K562 (cell line): ENCODE measurements at regions not wholly inside any gene's neighbourhood (a gene's known extent, or its start where the extent isn't known, plus 50 kb on each side); places are given as distances from the start of the nearest gene placed in this dataset.

ENCODE experiments used
- BCL6 ChIP-seq: fragments of 250-450 bp; sonication (Bioruptor Pico); IDR thresholded peaks from 2 replicates; pipeline ENCODE4 v1.4.0; 2020
- BRCA1 ChIP-seq, 2 experiments: fragments of 450-650 bp in 1 of 2; sonication (generic) in 1 of 2; formaldehyde crosslinking in 1 of 2; IDR thresholded peaks; 2 replicates each; pipeline versions ENCODE4 v1.5.0 to v1.6.1; 2017 to 2020; ENCODE audit warnings: mild to moderate bottlenecking in 1 of 2, missing genetic modification reagents in 1 of 2
- FOSL1 ChIP-seq: fragments of 200-800 bp; sonication (Bioruptor generic); conservative IDR thresholded peaks from 2 replicates; pipeline ENCODE4 v1.6.1; 2016; ENCODE audit warnings: missing genetic modification characterization, missing compliant biosample characterization
- MAFK ChIP-seq: IDR thresholded peaks from 2 replicates; pipeline ENCODE4 v1.6.1; 2011; ENCODE audit warnings: low read length, improper control_type of control experiment
- POLR2A ChIP-seq: fragments of 450-650 bp; conservative IDR thresholded peaks from 2 replicates; pipeline ENCODE4 v1.6.1; 2016
- SP2 ChIP-seq: IDR thresholded peaks from 2 replicates; pipeline ENCODE4 v1.6.1; 2011; ENCODE audit warnings: mild to moderate bottlenecking, low read depth, low read length, moderate library complexity; ENCODE audit not compliant: poor library complexity, severe bottlenecking; ENCODE audit errors: extremely low read depth
- SRF ChIP-seq, 2 experiments: fragments of 250-450, 450-650 bp in 1 of 2; sonication (Bioruptor Pico) in 1 of 2; sonication (generic) in 1 of 2; formaldehyde crosslinking; IDR thresholded peaks; 2 replicates each; pipeline versions ENCODE4 v1.5.0 to v1.5.1; 2020 to 2022; ENCODE audit warnings: mild to moderate bottlenecking in 1 of 2, missing genetic modification reagents in 1 of 2
- SRSF1 ChIP-seq: fragments of 200-400 bp; formaldehyde crosslinking; IDR thresholded peaks from 2 replicates; pipeline ENCODE4 v1.6.1; 2017; ENCODE audit warnings: mild to moderate bottlenecking, low read depth, low read length, moderate library complexity
- ZNF174 ChIP-seq: fragments of 250-450 bp; sonication (Bioruptor Pico); IDR thresholded peaks from 2 replicates; pipeline ENCODE4 v1.4.0; 2020; ENCODE audit warnings: mild to moderate bottlenecking
- TF ChIP-seq, protein P1 (sequence below), 3 experiments: IDR thresholded peaks in 2 of 3; conservative IDR thresholded peaks in 1 of 3; 2 replicates each; pipeline ENCODE4 v1.5.1; 2011 to 2012; ENCODE audit warnings: low read length in 3 of 3, mild to moderate bottlenecking in 3 of 3, control low read depth in 2 of 3, improper control_type of control experiment in 1 of 3, inconsistent platforms in 1 of 3, low read depth in 1 of 3, mixed read lengths in 1 of 3, moderate library complexity in 1 of 3; ENCODE audit not compliant: insufficient read depth in 2 of 3
- TF ChIP-seq, protein P2 (sequence below): fragments of 250-450 bp; sonication (Bioruptor Pico); IDR thresholded peaks from 2 replicates; pipeline ENCODE4 v1.8.0; 2022; ENCODE audit warnings: inconsistent platforms, mild to moderate bottlenecking, moderate library complexity, borderline replicate concordance
- TF ChIP-seq, protein P3 (sequence below): sonication (generic); formaldehyde crosslinking; IDR thresholded peaks from 2 replicates; pipeline ENCODE4 v1.8.1; 2023; ENCODE audit warnings: mild to moderate bottlenecking, missing genetic modification reagents
- TF ChIP-seq, protein P4 (sequence below): fragments of 450-650 bp; IDR thresholded peaks from 2 replicates; pipeline ENCODE4 v1.6.1; 2018; ENCODE audit not compliant: partially characterized antibody

DNA sequence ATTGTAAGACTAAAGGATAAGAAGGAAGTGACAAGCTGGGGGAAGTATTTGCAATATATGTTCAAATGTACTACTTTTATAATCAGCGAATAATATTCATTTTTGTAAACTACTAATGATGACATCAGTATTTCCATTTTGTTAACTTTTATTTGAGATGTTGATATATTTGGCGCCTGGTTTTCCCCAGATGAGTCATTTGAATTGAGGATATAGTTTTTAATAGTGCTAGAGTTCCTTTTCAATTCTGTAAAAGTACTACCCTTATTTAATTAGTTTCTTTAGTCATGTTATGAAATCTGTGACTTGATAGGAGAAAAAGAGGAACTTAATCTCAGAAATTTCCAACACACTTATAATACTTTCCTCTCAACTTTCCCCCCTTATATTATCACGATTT, 495.3 kb downstream of the IRS1 start:
- TF ChIP-seq BRCA1 (IDR thresholded peaks at IDR 0.05): no peak
- TF ChIP-seq BRCA1 (CRISPR knock-in tag; IDR thresholded peaks at IDR 0.05): no peak
- TF ChIP-seq ZNF174 (CRISPR knock-in tag): no peak
- TF ChIP-seq, protein P1, sequence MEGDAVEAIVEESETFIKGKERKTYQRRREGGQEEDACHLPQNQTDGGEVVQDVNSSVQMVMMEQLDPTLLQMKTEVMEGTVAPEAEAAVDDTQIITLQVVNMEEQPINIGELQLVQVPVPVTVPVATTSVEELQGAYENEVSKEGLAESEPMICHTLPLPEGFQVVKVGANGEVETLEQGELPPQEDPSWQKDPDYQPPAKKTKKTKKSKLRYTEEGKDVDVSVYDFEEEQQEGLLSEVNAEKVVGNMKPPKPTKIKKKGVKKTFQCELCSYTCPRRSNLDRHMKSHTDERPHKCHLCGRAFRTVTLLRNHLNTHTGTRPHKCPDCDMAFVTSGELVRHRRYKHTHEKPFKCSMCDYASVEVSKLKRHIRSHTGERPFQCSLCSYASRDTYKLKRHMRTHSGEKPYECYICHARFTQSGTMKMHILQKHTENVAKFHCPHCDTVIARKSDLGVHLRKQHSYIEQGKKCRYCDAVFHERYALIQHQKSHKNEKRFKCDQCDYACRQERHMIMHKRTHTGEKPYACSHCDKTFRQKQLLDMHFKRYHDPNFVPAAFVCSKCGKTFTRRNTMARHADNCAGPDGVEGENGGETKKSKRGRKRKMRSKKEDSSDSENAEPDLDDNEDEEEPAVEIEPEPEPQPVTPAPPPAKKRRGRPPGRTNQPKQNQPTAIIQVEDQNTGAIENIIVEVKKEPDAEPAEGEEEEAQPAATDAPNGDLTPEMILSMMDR (IDR thresholded peaks at IDR 0.05 in 2 of 3, conservative IDR thresholded peaks at IDR 0.05 in 1 of 3; ENCODE audit: insufficient read depth in 2 of 3, low read depth in 1 of 3, low read length in 3 of 3): no peak
- TF ChIP-seq SP2: no peak
- TF ChIP-seq, protein P2, sequence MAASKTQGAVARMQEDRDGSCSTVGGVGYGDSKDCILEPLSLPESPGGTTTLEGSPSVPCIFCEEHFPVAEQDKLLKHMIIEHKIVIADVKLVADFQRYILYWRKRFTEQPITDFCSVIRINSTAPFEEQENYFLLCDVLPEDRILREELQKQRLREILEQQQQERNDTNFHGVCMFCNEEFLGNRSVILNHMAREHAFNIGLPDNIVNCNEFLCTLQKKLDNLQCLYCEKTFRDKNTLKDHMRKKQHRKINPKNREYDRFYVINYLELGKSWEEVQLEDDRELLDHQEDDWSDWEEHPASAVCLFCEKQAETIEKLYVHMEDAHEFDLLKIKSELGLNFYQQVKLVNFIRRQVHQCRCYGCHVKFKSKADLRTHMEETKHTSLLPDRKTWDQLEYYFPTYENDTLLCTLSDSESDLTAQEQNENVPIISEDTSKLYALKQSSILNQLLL: no peak
- no peak for TF ChIP-seq BCL6 (CRISPR knock-in tag)
- TF ChIP-seq, protein P3, sequence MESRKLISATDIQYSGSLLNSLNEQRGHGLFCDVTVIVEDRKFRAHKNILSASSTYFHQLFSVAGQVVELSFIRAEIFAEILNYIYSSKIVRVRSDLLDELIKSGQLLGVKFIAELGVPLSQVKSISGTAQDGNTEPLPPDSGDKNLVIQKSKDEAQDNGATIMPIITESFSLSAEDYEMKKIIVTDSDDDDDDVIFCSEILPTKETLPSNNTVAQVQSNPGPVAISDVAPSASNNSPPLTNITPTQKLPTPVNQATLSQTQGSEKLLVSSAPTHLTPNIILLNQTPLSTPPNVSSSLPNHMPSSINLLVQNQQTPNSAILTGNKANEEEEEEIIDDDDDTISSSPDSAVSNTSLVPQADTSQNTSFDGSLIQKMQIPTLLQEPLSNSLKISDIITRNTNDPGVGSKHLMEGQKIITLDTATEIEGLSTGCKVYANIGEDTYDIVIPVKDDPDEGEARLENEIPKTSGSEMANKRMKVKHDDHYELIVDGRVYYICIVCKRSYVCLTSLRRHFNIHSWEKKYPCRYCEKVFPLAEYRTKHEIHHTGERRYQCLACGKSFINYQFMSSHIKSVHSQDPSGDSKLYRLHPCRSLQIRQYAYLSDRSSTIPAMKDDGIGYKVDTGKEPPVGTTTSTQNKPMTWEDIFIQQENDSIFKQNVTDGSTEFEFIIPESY (CRISPR knock-in tag): no peak
- TF ChIP-seq SRSF1: no peak
- no peak for TF ChIP-seq SRF (CRISPR knock-in tag; IDR thresholded peaks at IDR 0.05)
- TF ChIP-seq, protein P4, sequence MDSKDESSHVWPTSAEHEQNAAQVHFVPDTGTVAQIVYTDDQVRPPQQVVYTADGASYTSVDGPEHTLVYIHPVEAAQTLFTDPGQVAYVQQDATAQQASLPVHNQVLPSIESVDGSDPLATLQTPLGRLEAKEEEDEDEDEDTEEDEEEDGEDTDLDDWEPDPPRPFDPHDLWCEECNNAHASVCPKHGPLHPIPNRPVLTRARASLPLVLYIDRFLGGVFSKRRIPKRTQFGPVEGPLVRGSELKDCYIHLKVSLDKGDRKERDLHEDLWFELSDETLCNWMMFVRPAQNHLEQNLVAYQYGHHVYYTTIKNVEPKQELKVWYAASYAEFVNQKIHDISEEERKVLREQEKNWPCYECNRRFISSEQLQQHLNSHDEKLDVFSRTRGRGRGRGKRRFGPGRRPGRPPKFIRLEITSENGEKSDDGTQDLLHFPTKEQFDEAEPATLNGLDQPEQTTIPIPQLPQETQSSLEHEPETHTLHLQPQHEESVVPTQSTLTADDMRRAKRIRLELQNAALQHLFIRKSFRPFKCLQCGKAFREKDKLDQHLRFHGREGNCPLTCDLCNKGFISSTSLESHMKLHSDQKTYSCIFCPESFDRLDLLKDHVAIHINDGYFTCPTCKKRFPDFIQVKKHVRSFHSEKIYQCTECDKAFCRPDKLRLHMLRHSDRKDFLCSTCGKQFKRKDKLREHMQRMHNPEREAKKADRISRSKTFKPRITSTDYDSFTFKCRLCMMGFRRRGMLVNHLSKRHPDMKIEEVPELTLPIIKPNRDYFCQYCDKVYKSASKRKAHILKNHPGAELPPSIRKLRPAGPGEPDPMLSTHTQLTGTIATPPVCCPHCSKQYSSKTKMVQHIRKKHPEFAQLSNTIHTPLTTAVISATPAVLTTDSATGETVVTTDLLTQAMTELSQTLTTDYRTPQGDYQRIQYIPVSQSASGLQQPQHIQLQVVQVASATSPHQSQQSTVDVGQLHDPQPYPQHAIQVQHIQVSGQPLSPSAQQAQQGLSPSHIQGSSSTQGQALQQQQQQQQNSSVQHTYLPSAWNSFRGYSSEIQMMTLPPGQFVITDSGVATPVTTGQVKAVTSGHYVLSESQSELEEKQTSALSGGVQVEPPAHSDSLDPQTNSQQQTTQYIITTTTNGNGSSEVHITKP: no peak
- no peak for TF ChIP-seq MAFK
- no peak for TF ChIP-seq POLR2A
- TF ChIP-seq FOSL1 (tag): no peak
